AG10803 (cell line): ENCODE measurements at regions not wholly inside any gene's neighbourhood (a gene's known extent, or its start where the extent isn't known, plus 50 kb on each side); places are given as distances from the start of the nearest gene placed in this dataset.
"Not testable (repeated sequence)": the region's sequence is repeated elsewhere in the genome, so short reads cannot be mapped to it uniquely, and the experiment has no call there.

Experiments used
- DNase-seq: peaks from one replicate; pipeline ENCODE4 v3.0.0; 2010; ENCODE audit warnings: low read depth
- H3K4me3 ChIP-seq: 2 replicates; pipeline ENCODE4 v1.5.1; 2011; ENCODE audit warnings: mild to moderate bottlenecking, low read length, control low read depth
- CTCF ChIP-seq: conservative IDR thresholded peaks from 2 replicates; pipeline ENCODE4 v1.5.1; 2011; ENCODE audit warnings: mild to moderate bottlenecking, low read length, control low read depth, inconsistent platforms

- no peak overlapping the region for H3K4me3 ChIP-seq
- no peak for TF ChIP-seq CTCF
- DNase-seq, result no peak
These were observed 615.5 kb upstream of the CHD1 start for GRCh38 chr5:99544356-99544755.

GRCh38 chr5:99543841-99544240, 615.0 kb upstream of the CHD1 start:
- H3K4me3 ChIP-seq, result no peak overlapping the region
- TF ChIP-seq CTCF, result no peak
- peak; percentile 0 for DNase-seq

GRCh38 chr5:99534241-99534640, 605.4 kb upstream of the CHD1 start:
- not testable (repeated sequence) for DNase-seq, H3K4me3 ChIP-seq

DNA sequence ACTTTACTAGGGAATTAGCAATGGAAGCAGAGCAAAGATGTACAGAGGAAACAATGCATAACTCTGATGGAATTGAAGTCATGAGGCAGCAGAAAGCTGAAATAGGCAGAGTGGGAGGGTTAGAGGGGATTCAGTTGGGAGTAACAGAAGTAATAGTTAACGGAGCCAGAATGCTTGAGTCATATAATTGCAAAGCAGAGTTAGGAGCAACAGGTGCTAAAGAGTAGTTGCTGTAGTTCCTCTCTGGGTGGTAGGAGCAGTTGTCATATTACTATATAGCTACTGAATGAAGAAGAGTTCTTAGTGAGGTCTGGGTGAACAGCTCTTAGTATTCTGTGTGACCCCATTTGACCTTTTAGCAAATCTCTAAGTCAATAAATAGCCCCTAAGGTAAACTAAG, 592.9 kb upstream of the CHD1 start:
- not testable (repeated sequence) for H3K4me3 ChIP-seq, DNase-seq

GRCh38 chr5:99515864-99516490, 587.2 kb upstream of the CHD1 start:
- not testable (repeated sequence) for H3K4me3 ChIP-seq, DNase-seq

DNA sequence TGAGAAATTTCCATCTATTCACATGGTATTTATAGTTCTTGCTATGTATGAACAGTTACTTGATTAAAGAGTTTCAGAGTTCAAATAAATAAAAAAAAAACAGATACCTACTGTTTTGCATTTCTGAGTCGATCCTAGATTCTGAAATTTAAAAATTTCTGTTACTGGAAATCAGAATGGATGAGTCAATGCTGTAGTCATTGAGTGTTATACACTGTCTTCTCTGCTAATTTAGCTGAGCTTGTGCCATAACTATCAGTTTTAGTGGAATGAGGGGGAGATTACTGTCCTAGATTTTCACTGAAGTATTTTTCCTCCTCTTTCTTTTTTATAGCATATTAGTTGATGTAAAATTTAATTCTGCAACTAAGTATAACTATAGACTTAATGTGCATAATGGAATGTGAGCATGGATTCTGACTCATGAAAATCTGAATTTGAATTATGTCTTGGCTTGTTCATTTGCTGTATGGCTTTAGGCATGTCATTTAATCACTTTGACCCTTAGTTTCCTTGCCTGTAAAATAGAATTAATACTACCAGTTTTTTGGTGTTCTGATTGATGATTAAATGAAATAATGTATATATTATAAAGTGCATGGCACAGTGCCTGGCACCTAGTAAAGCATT, 581.5 kb upstream of the CHD1 start:
- not testable (repeated sequence) for H3K4me3 ChIP-seq, DNase-seq

GRCh38 chr5:99509064-99509463, 580.3 kb upstream of the CHD1 start:
- not testable (repeated sequence) for DNase-seq, H3K4me3 ChIP-seq

DNA sequence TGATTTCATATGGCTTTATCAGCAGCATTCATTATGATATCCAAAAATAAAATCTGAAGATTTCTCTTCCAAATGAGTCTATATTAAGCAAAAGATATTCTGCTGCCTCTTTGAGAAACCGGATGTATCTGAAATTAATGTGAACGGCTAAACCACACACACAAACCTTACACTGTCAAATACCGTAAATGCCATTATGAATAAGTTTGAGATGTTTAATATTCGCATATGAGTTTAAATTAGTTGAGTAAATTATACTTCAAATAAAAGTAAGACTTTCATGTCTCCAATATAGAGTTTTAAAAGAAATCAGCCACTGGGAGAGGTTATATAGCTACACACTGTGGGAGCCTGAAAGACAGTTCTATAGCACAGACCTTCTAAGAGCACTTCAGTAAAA, 566.6 kb upstream of the CHD1 start:
- DNase-seq, H3K4me3 ChIP-seq: not testable (repeated sequence)

GRCh38 chr5:99478450-99478849, 549.6 kb upstream of the CHD1 start:
- H3K4me3 ChIP-seq, DNase-seq: not testable (repeated sequence)

DNA sequence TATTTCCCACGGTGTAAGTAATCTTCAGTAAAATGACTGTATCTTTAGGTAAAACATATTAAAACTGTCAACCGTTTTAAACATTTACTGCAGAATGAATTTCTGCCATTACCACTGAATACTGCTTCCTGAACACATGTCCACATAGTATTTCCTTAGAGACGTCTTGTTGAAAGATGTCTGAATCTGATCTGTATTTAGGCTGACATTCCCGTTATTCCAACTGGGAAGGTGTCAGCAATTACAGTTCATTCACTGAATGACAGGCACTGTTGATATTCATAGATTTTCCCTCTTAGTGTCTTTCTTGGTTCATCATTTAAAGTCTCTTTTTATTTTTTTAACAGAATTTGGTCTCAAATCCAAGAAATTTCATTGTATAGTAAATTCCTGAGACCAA, 544.5 kb upstream of the CHD1 start:
- H3K4me3 ChIP-seq, DNase-seq: not testable (repeated sequence)

GRCh38 chr5:99471726-99472125, 542.9 kb upstream of the CHD1 start:
- not testable (repeated sequence) for H3K4me3 ChIP-seq, DNase-seq

GRCh38 chr5:99471178-99471577, 542.4 kb upstream of the CHD1 start:
- DNase-seq, H3K4me3 ChIP-seq: not testable (repeated sequence)

- not testable (repeated sequence) for H3K4me3 ChIP-seq, DNase-seq
These were observed 541.8 kb upstream of the CHD1 start for GRCh38 chr5:99470636-99471035.
